Brain microvascular endothelial cell (primary cell): ENCODE measurements at regions not wholly inside any gene's neighbourhood (a gene's known extent, or its start where the extent isn't known, plus 50 kb on each side); places are given as distances from the start of the nearest gene placed in this dataset.

Experiments used
- DNase-seq: peaks from one replicate; pipeline ENCODE4 v3.0.0-alpha.2; 2020
- H3K27ac ChIP-seq: fragments of 250-450 bp; sonication (Bioruptor Pico); 2 replicates; pipeline ENCODE4 v1.5.1; 2020; ENCODE audit warnings: mild to moderate bottlenecking, moderate library complexity
- H3K27me3 ChIP-seq: fragments of 250-450 bp; sonication (Bioruptor Pico); replicated peaks from 2 replicates; pipeline ENCODE4 v1.5.1; 2020; ENCODE audit warnings: mild to moderate bottlenecking
- H3K36me3 ChIP-seq: fragments of 250-450 bp; sonication (Bioruptor Pico); replicated peaks from 2 replicates; pipeline ENCODE4 v1.5.1; 2020; ENCODE audit warnings: mild to moderate bottlenecking
- H3K4me3 ChIP-seq: 2 replicates; pipeline ENCODE4 v1.5.1; 2011; ENCODE audit warnings: low read depth, mild to moderate bottlenecking, control low read depth, low read length, moderate library complexity
- CTCF ChIP-seq: IDR thresholded peaks from 2 replicates; pipeline ENCODE4 v1.5.1; 2011; ENCODE audit warnings: low read depth, mild to moderate bottlenecking, moderate library complexity, low read length, control low read depth, inconsistent platforms; ENCODE audit errors: missing control alignments
- in situ Hi-C: cut with HindIII; loops from 2 replicates; pipeline ENCODE4 v1.10.0; 2017; ENCODE audit warnings: low sequenced_read_pairs, low pct_ligation_motif_present

GRCh38 chr1:233435622-233436021 is 108.1 kb downstream of the MAP3K21 start:
- H3K27ac ChIP-seq: no peak overlapping the region

GRCh38 chr1:233439721-233440120 is 112.2 kb downstream of the MAP3K21 start:
- in situ Hi-C loops: no loop called here
- H3K36me3 ChIP-seq: no peaks in the 10 kb centered on the region
- no peak overlapping the region for H3K4me3 ChIP-seq
- H3K27ac ChIP-seq: no peak overlapping the region
- no peak for TF ChIP-seq CTCF
- DNase-seq: no peak
- H3K27me3 ChIP-seq: no peaks in the 10 kb centered on the region

More at GRCh38 chr1:233435622-233436021, 108.1 kb downstream of the MAP3K21 start:
- in situ Hi-C loops: no loop called here
- DNase-seq: no peak
- no peak overlapping the region for H3K4me3 ChIP-seq
- no peaks in the 10 kb centered on the region for H3K36me3 ChIP-seq
- no peak for TF ChIP-seq CTCF
- no peaks in the 10 kb centered on the region for H3K27me3 ChIP-seq

- TF ChIP-seq CTCF: peak; percentile 61
- Histone ChIP-seq H3K27ac (no peak overlapping the region), H3K36me3 (no peaks in the 10 kb centered on the region), H3K27me3 (no peaks in the 10 kb centered on the region), H3K4me3 (no peak overlapping the region)
- in situ Hi-C loops: no loop called here
- peak; percentile 43 for DNase-seq
Observed at GRCh38 chr1:233440951-233441401, 113.5 kb downstream of the MAP3K21 start.

GRCh38 chr1:233442026-233442780 is 114.7 kb downstream of the MAP3K21 start:
- Histone ChIP-seq H3K27ac (no peak overlapping the region), H3K4me3 (no peak overlapping the region), H3K27me3 (no peaks in the 10 kb centered on the region), H3K36me3 (no peaks in the 10 kb centered on the region)
- no peak for TF ChIP-seq CTCF
- DNase-seq: no peak
- in situ Hi-C loops: no loop called here

- Histone ChIP-seq H3K4me3 (no peak overlapping the region), H3K27me3 (no peaks in the 10 kb centered on the region), H3K27ac (no peak overlapping the region), H3K36me3 (no peaks in the 10 kb centered on the region)
- DNase-seq: no peak
- in situ Hi-C loops: no loop called here
- TF ChIP-seq CTCF: no peak
Observed at GRCh38 chr1:233443040-233443760, 115.7 kb downstream of the MAP3K21 start.

- DNase-seq: no peak
- in situ Hi-C loops: no loop called here
- no peak for TF ChIP-seq CTCF
- Histone ChIP-seq H3K36me3 (no peaks in the 10 kb centered on the region), H3K27ac (no peak overlapping the region), H3K27me3 (no peaks in the 10 kb centered on the region), H3K4me3 (no peak overlapping the region)
Observed at GRCh38 chr1:233444484-233444883, 117.0 kb downstream of the MAP3K21 start.
